GM23248 (cell line): ENCODE measurements at regions not wholly inside any gene's neighbourhood (a gene's known extent, or its start where the extent isn't known, plus 50 kb on each side); places are given as distances from the start of the nearest gene placed in this dataset.

Source experiments
- EZH2 ChIP-seq: fragments of 200-600 bp; sonication (generic); IDR thresholded peaks from 2 replicates; pipeline ENCODE4 v1.6.1; 2018; ENCODE audit warnings: antibody characterized with exemption, mild to moderate bottlenecking; ENCODE audit not compliant: insufficient read depth, poor library complexity, severe bottlenecking
- EZH2phosphoT487 ChIP-seq: fragments of 200-600 bp; sonication (generic); IDR thresholded peaks from 2 replicates; pipeline ENCODE4 v1.6.1; 2018; ENCODE audit warnings: antibody characterized with exemption, moderate library complexity, mild to moderate bottlenecking, low read depth; ENCODE audit not compliant: insufficient read depth

DNA sequence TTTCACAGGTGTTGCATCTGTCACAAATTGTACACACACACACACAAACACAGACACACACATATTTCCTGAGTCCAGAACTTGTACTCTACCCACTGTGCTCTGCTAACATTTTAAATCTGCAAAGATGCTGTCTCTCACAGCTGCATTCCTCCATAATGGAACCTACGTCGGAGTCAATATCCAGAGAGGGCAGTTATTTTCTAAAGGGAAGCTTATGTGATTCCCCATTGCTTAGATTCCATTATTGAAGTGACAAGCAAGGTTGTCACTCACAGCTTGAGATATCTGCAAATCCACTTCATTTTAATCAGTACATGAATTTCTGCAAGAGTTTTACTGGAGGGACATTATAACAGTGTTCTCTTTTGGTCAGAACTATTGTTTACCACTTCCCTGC is 992.4 kb downstream of the NSUN3 start:
- no peak for TF ChIP-seq EZH2
- no peak for TF ChIP-seq EZH2phosphoT487
